Fibroblast of villous mesenchyme (primary cell): ENCODE measurements at regions not wholly inside any gene's neighbourhood (a gene's known extent, or its start where the extent isn't known, plus 50 kb on each side); places are given as distances from the start of the nearest gene placed in this dataset.

ENCODE experiments used
- DNase-seq: peaks from one replicate; pipeline ENCODE4 v3.0.0-alpha.2; 2010; ENCODE audit warnings: low read depth
- H3K4me3 ChIP-seq: 2 replicates; pipeline ENCODE4 v1.5.1; 2011; ENCODE audit warnings: low read depth, mild to moderate bottlenecking, low read length
- CTCF ChIP-seq: IDR thresholded peaks from 2 replicates; pipeline ENCODE4 v1.5.1; 2012; ENCODE audit warnings: low read depth, mild to moderate bottlenecking, low read length; ENCODE audit not compliant: insufficient read depth

- DNase-seq, result no peak
- no peak overlapping the region for H3K4me3 ChIP-seq
- no peak for TF ChIP-seq CTCF
Observed at GRCh38 chr18:29459972-29460371, 1283.0 kb upstream of the CDH2 start.

- TF ChIP-seq CTCF, result no peak
- no peak for DNase-seq
- H3K4me3 ChIP-seq, result no peak overlapping the region
Observed at GRCh38 chr18:29457316-29457889, 1280.5 kb upstream of the CDH2 start.

DNA sequence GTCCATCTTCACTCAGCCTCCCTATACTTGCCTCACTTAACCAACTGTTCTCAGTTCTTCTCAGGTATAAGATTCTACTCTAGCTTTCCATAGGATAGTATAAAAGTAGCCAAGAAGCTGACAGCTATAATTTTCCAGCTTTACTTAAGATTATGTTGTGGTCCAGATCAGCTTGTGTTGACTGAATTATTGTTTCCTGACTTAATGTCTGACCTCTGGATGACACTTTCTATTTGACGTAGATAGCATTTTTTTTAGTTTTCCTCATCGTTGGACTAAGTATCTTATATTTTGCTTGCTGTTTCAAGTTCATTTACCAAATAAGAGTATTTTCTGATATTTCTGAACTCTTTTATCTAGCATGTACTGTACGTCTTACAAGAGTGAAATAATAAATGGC is 1272.5 kb upstream of the CDH2 start:
- peak; percentile 30 for DNase-seq
- no peak overlapping the region for H3K4me3 ChIP-seq
- TF ChIP-seq CTCF, result no peak

- DNase-seq, result no peak
- H3K4me3 ChIP-seq, result no peak overlapping the region
- TF ChIP-seq CTCF, result peak; percentile 28
Observed at GRCh38 chr18:29439398-29439797, 1262.5 kb upstream of the CDH2 start.

DNA sequence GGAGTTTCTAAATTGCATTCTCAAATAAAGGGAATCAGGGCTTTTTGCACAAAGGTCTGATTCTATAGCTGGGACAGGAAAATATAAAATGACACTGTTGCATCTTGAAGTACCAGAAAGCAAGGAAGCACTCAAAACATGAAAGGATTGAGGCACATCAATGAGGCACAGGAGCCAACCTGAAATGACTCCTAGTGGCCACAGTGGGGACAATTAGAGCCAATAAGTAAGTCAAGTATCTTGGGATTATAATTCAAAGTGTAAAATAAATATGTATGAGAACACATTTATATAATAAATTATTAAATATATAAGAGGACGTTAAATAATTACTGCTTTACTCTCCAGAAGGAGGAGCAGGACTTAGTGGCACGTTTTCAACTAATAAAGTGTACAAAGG is 1259.5 kb upstream of the CDH2 start:
- no peak overlapping the region for H3K4me3 ChIP-seq
- TF ChIP-seq CTCF, result peak; percentile 19
- DNase-seq, result no peak

GRCh38 chr18:29434650-29435049 is 1257.7 kb upstream of the CDH2 start:
- no peak for TF ChIP-seq CTCF
- DNase-seq, result no peak
- no peak overlapping the region for H3K4me3 ChIP-seq

DNA sequence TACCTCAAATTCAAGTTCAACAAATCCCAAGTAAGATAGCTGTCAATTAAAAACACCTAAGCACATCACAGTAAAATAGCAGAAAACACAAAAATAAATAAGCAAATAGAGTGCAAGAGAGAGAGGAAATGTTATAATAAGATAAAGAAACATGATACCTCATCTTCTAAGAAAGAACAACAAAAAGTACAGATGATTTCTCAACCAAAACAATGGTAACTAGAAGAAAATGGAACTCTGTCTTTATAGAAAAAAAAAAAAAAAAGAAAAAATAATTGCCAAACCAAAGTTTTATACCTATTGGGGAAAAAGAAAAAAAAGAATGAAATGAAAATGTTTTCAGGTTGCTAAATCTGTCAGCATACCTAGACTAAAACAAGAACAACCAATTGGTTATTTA is 1253.5 kb upstream of the CDH2 start:
- no peak for TF ChIP-seq CTCF
- H3K4me3 ChIP-seq, result no peak overlapping the region
- DNase-seq, result no peak
